ENCODE measurements at regions not wholly inside any gene's neighbourhood (a gene's known extent, or its start where the extent isn't known, plus 50 kb on each side); places are given as distances from the start of the nearest gene placed in this dataset.
"Not testable (repeated sequence)": the region's sequence is repeated elsewhere in the genome, so short reads cannot be mapped to it uniquely, and the experiment has no call there.

GRCh38 chr6:99219788-99220187 is 129.7 kb downstream of the FAXC start:
- no peak for DNase-seq

- no peak for DNase-seq
Observed at GRCh38 chr6:99216959-99217358, 132.5 kb downstream of the FAXC start.

GRCh38 chr6:99195986-99196655 is 153.4 kb downstream of the FAXC start:
- DNase-seq, result no peak

- DNase-seq, result no peak
Observed at GRCh38 chr6:99192561-99192960, 156.9 kb downstream of the FAXC start.

- peak; percentile 13 for DNase-seq
Observed at GRCh38 chr6:99189823-99190721, 159.4 kb downstream of the FAXC start.

- no peak for DNase-seq
Observed at GRCh38 chr6:99187429-99187828, 162.0 kb downstream of the FAXC start.

GRCh38 chr6:99186417-99186816 is 163.1 kb downstream of the FAXC start:
- DNase-seq, result no peak

- DNase-seq, result no peak
Observed at GRCh38 chr6:99185525-99185924, 163.9 kb downstream of the FAXC start.

- no peak for DNase-seq
Observed at GRCh38 chr6:99184696-99185095, 164.8 kb downstream of the FAXC start.

- no peak for DNase-seq
Observed at GRCh38 chr6:99183066-99183465, 166.4 kb downstream of the FAXC start.

GRCh38 chr6:99181174-99181573 is 168.3 kb downstream of the FAXC start:
- DNase-seq, result no peak

GRCh38 chr6:99178168-99178567 is 171.3 kb downstream of the FAXC start:
- DNase-seq, result no peak

- DNase-seq, result no peak
Observed at GRCh38 chr6:99177736-99178135, 171.7 kb downstream of the FAXC start.

- DNase-seq, result no peak
Observed at GRCh38 chr6:99165838-99166237, 183.6 kb downstream of the FAXC start.

GRCh38 chr6:99152347-99152643 is 197.2 kb downstream of the FAXC start:
- no peak for DNase-seq

GRCh38 chr6:99151634-99152346 is 197.7 kb downstream of the FAXC start:
- peak; percentile 18 for DNase-seq

- no peak for DNase-seq
Observed at GRCh38 chr6:99148761-99149160, 200.7 kb downstream of the FAXC start.

- DNase-seq, result no peak
Observed at GRCh38 chr6:99148111-99148510, 200.4 kb upstream of the FBXL4 start.

GRCh38 chr6:99147206-99147605 is 199.5 kb upstream of the FBXL4 start:
- DNase-seq, result no peak

- DNase-seq, result no peak
Observed at GRCh38 chr6:99146711-99147110, 199.0 kb upstream of the FBXL4 start.

- DNase-seq, result no peak
Observed at GRCh38 chr6:99145738-99146137, 198.0 kb upstream of the FBXL4 start.

GRCh38 chr6:99143108-99143861 is 195.5 kb upstream of the FBXL4 start:
- DNase-seq, result no peak

- DNase-seq, result not testable (repeated sequence)
Observed at GRCh38 chr6:99141906-99142305, 194.2 kb upstream of the FBXL4 start.

All from stimulated activated CD4-positive, alpha-beta T cell treated with anti-CD3 and anti-CD28 coated beads, Interleukin-4, amount 100 ng/mL, for 24 hours (primary cell).